GM23338 (cell line): ENCODE measurements at regions not wholly inside any gene's neighbourhood (a gene's known extent, or its start where the extent isn't known, plus 50 kb on each side); places are given as distances from the start of the nearest gene placed in this dataset.
A peak's percentile ranks its signal among the peaks of the same experiment; 100 is the strongest.

Experiments
- ATAC-seq: fragments of 200-7000 bp; cut with Tn5 transposase; 3 replicates; pipeline ENCODE4 v1.9.1; 2020
- DNase-seq: peaks from one replicate; pipeline ENCODE4 v3.0.0-alpha.2; 2015; ENCODE audit warnings: low spot score
- H2AFZ ChIP-seq: fragments of 200-600 bp; sonication (generic); 2 replicates; pipeline ENCODE4 v1.8.0; 2016; ENCODE audit warnings: antibody characterized with exemption, mild to moderate bottlenecking, moderate library complexity
- H3F3A ChIP-seq: fragments of 200-600 bp; sonication (generic); replicated peaks from 2 replicates; pipeline ENCODE4 v1.8.0; 2017; ENCODE audit warnings: antibody characterized with exemption, mixed run types, low read depth
- H3K27ac ChIP-seq: fragments of 200-600 bp; sonication (generic); 2 replicates; pipeline ENCODE4 v1.6.1; 2016; ENCODE audit warnings: low read depth
- H3K27me3 ChIP-seq: fragments of 200-600 bp; sonication (generic); 2 replicates; pipeline ENCODE4 v1.8.0; 2016; ENCODE audit warnings: mild to moderate bottlenecking, mixed run types, moderate library complexity; ENCODE audit not compliant: insufficient read depth
- H3K36me3 ChIP-seq: fragments of 200-600 bp; sonication (generic); 2 replicates; pipeline ENCODE4 v1.8.0; 2016; ENCODE audit warnings: mild to moderate bottlenecking; ENCODE audit not compliant: insufficient read depth
- H3K4me1 ChIP-seq: fragments of 200-600 bp; sonication (generic); 2 replicates; pipeline ENCODE4 v1.8.0; 2016; ENCODE audit warnings: mild to moderate bottlenecking, moderate library complexity; ENCODE audit not compliant: insufficient read depth
- H3K4me2 ChIP-seq: fragments of 200-600 bp; sonication (generic); 2 replicates; pipeline ENCODE4 v1.7.1; 2017; ENCODE audit warnings: mixed run types
- H3K4me3 ChIP-seq: fragments of 200-600 bp; sonication (generic); 2 replicates; pipeline ENCODE4 v1.6.1; 2016; ENCODE audit warnings: mixed run types
- H3K79me2 ChIP-seq: fragments of 200-600 bp; sonication (generic); replicated peaks from 2 replicates; pipeline ENCODE4 v1.8.0; 2017; ENCODE audit warnings: mild to moderate bottlenecking; ENCODE audit not compliant: insufficient read depth
- H3K9me2 ChIP-seq: fragments of 200-600 bp; sonication (generic); 2 replicates; pipeline ENCODE4 v1.8.0; 2017; ENCODE audit not compliant: insufficient read depth
- H4K20me1 ChIP-seq: fragments of 200-600 bp; sonication (generic); replicated peaks from 2 replicates; pipeline ENCODE4 v1.8.0; 2017; ENCODE audit warnings: mild to moderate bottlenecking; ENCODE audit not compliant: insufficient read depth
- H3K27ac Mint-ChIP-seq: 2 replicates; pipeline ENCODE4 v1.8.0; 2020; ENCODE audit warnings: inconsistent platforms, mild to moderate bottlenecking, moderate library complexity, mixed read lengths
- H3K27me3 Mint-ChIP-seq: 3 replicates; pipeline ENCODE4 v1.8.0; 2022; ENCODE audit warnings: low read depth, mild to moderate bottlenecking, moderate library complexity, mixed read lengths, inconsistent platforms; ENCODE audit not compliant: insufficient read depth, poor library complexity
- H3K36me3 Mint-ChIP-seq: 3 replicates; pipeline ENCODE4 v1.8.0; 2021; ENCODE audit warnings: low read depth, mild to moderate bottlenecking, inconsistent platforms, moderate library complexity, mixed read lengths
- H3K4me1 Mint-ChIP-seq: 3 replicates; pipeline ENCODE4 v1.8.0; 2020; ENCODE audit warnings: mild to moderate bottlenecking, inconsistent platforms, mixed read lengths
- H3K4me3 Mint-ChIP-seq: 3 replicates; pipeline ENCODE4 v1.8.0; 2021; ENCODE audit warnings: moderate library complexity, mild to moderate bottlenecking, inconsistent platforms, mixed read lengths
- H3K9me3 Mint-ChIP-seq: 3 replicates; pipeline ENCODE4 v1.8.0; 2020; ENCODE audit warnings: moderate library complexity, mild to moderate bottlenecking, inconsistent platforms, mixed read lengths
- CREB1 ChIP-seq: fragments of 250-450 bp; sonication (Bioruptor Pico); IDR thresholded peaks from 2 replicates; pipeline ENCODE4 v1.5.0; 2020; ENCODE audit warnings: low read depth, mild to moderate bottlenecking, moderate library complexity
- CTCF ChIP-seq, 2 experiments: fragments of 200-600 bp in 1 of 2; sonication (generic) in 1 of 2; conservative IDR thresholded peaks; 2 replicates each; pipeline versions ENCODE4 v1.5.1 to v1.6.1; 2016 to 2017; ENCODE audit warnings: antibody characterized with exemption in 2 of 2, low read depth in 2 of 2, mild to moderate bottlenecking in 2 of 2, moderate library complexity in 1 of 2
- EZH2 ChIP-seq: fragments of 200-600 bp; sonication (generic); IDR thresholded peaks from one replicate; pipeline ENCODE4 v1.8.0; 2017; ENCODE audit warnings: antibody characterized with exemption, mild to moderate bottlenecking, low read depth; ENCODE audit not compliant: unreplicated experiment
- EZH2phosphoT487 ChIP-seq: fragments of 200-600 bp; sonication (generic); IDR thresholded peaks from one replicate; pipeline ENCODE4 v1.8.1; 2018; ENCODE audit warnings: antibody characterized with exemption; ENCODE audit not compliant: unreplicated experiment
- JUNB ChIP-seq: IDR thresholded peaks from one replicate; pipeline ENCODE4 v1.6.1; 2016; ENCODE audit warnings: antibody characterized with exemption; ENCODE audit not compliant: unreplicated experiment
- NANOG ChIP-seq: IDR thresholded peaks from 2 replicates; pipeline ENCODE4 v1.6.1; 2016; ENCODE audit warnings: antibody characterized with exemption, borderline replicate concordance
- STAT1 ChIP-seq: IDR thresholded peaks from one replicate; pipeline ENCODE4 v1.6.1; 2016; ENCODE audit warnings: antibody characterized with exemption; ENCODE audit not compliant: unreplicated experiment
- ZNF114 ChIP-seq: fragments of 250-450 bp; sonication (Bioruptor Pico); IDR thresholded peaks from 2 replicates; pipeline ENCODE4 v1.5.0; 2020; ENCODE audit warnings: mild to moderate bottlenecking, moderate library complexity
- TF ChIP-seq, protein P1 (sequence below): IDR thresholded peaks from 2 replicates; pipeline ENCODE4 v1.6.1; 2016; ENCODE audit warnings: antibody characterized with exemption
- TF ChIP-seq, protein P2 (sequence below): fragments of 250-450 bp; sonication (Bioruptor Pico); IDR thresholded peaks from 2 replicates; pipeline ENCODE4 v1.5.0; 2020; ENCODE audit warnings: mild to moderate bottlenecking, moderate library complexity

DNA sequence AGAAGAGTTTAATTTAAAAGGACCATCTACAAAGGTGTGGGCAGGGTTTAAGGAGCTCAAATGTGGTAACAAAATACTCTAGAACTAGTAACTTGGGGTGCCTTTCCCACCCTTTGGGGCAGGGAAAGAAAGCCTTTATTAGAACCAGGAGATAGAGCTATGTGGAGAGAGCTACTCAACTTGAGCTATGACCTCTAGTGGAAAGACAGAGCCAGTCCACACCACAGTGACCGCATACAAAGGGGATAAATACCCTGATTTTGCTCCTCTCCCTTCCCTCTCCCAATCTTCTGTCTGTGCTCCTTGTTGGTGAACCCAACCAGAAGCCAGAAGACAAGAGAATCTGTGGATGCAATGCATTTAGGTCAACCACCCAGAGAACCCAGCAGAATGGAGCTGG, 54.4 kb upstream of the JAK1 start:
- Histone ChIP-seq H3K79me2 (no peaks in the 10 kb centered on the region), H3K36me3 (no peaks in the 10 kb centered on the region), H4K20me1 (no peaks in the 10 kb centered on the region), H3K4me3 (no peak overlapping the region), H3F3A (no peaks in the 10 kb centered on the region), H2AFZ (no peak overlapping the region), H3K27me3 (no peaks in the 10 kb centered on the region), H3K4me1 (no peaks in the 10 kb centered on the region), H3K9me2 (no peaks in the 10 kb centered on the region), H3K27ac (no peak overlapping the region), H3K4me2 (no peak overlapping the region)
- ATAC-seq: peak; percentile 97
- peak; percentile 61 for DNase-seq
- H3K4me3 Mint-ChIP-seq: no peak overlapping the region
- no peak overlapping the region for H3K27ac Mint-ChIP-seq
- peaks cover 15% of the 10 kb centered on the region; the same call in 2 of the 3 replicates for H3K4me1 Mint-ChIP-seq
- H3K27me3 Mint-ChIP-seq: peaks cover 5% of the 10 kb centered on the region
- TF ChIP-seq CTCF (conservative IDR thresholded peaks at IDR 0.05; ENCODE audit: low read depth in 2 of 2) (peak; percentile 55 to 66), EZH2phosphoT487 (no peak), STAT1 (no peak), NANOG (no peak)
- H3K36me3 Mint-ChIP-seq: peaks cover 3% of the 10 kb centered on the region; the same call in 1 of the 3 replicates
- no peaks in the 10 kb centered on the region for H3K9me3 Mint-ChIP-seq

- Histone ChIP-seq H3K36me3 (no peaks in the 10 kb centered on the region), H4K20me1 (no peaks in the 10 kb centered on the region), H3F3A (no peaks in the 10 kb centered on the region), H3K79me2 (no peaks in the 10 kb centered on the region), H3K4me3 (no peak overlapping the region), H3K4me2 (no peak overlapping the region), H3K27me3 (no peaks in the 10 kb centered on the region), H3K9me2 (no peaks in the 10 kb centered on the region), H3K4me1 (no peaks in the 10 kb centered on the region), H2AFZ (no peak overlapping the region), H3K27ac (no peak overlapping the region)
- Mint-ChIP-seq H3K9me3 (no peaks in the 10 kb centered on the region; the same call in 2 of the 3 replicates), H3K36me3 (peaks cover 3% of the 10 kb centered on the region; the same call in 1 of the 3 replicates), H3K27ac (no peak overlapping the region), H3K4me3 (no peak overlapping the region), H3K4me1 (peaks cover 24% of the 10 kb centered on the region; the same call in 2 of the 3 replicates), H3K27me3 (peaks cover 5% of the 10 kb centered on the region)
- DNase-seq (no peak), ATAC-seq (no peak)
- TF ChIP-seq, protein P1, sequence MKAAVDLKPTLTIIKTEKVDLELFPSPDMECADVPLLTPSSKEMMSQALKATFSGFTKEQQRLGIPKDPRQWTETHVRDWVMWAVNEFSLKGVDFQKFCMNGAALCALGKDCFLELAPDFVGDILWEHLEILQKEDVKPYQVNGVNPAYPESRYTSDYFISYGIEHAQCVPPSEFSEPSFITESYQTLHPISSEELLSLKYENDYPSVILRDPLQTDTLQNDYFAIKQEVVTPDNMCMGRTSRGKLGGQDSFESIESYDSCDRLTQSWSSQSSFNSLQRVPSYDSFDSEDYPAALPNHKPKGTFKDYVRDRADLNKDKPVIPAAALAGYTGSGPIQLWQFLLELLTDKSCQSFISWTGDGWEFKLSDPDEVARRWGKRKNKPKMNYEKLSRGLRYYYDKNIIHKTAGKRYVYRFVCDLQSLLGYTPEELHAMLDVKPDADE: no peak
- TF ChIP-seq CREB1 (CRISPR knock-in tag) (no peak), JUNB (no peak), ZNF114 (CRISPR knock-in tag) (no peak), EZH2 (no peak), CTCF (conservative IDR thresholded peaks at IDR 0.05; ENCODE audit: low read depth in 2 of 2) (no peak)
- TF ChIP-seq, protein P2, sequence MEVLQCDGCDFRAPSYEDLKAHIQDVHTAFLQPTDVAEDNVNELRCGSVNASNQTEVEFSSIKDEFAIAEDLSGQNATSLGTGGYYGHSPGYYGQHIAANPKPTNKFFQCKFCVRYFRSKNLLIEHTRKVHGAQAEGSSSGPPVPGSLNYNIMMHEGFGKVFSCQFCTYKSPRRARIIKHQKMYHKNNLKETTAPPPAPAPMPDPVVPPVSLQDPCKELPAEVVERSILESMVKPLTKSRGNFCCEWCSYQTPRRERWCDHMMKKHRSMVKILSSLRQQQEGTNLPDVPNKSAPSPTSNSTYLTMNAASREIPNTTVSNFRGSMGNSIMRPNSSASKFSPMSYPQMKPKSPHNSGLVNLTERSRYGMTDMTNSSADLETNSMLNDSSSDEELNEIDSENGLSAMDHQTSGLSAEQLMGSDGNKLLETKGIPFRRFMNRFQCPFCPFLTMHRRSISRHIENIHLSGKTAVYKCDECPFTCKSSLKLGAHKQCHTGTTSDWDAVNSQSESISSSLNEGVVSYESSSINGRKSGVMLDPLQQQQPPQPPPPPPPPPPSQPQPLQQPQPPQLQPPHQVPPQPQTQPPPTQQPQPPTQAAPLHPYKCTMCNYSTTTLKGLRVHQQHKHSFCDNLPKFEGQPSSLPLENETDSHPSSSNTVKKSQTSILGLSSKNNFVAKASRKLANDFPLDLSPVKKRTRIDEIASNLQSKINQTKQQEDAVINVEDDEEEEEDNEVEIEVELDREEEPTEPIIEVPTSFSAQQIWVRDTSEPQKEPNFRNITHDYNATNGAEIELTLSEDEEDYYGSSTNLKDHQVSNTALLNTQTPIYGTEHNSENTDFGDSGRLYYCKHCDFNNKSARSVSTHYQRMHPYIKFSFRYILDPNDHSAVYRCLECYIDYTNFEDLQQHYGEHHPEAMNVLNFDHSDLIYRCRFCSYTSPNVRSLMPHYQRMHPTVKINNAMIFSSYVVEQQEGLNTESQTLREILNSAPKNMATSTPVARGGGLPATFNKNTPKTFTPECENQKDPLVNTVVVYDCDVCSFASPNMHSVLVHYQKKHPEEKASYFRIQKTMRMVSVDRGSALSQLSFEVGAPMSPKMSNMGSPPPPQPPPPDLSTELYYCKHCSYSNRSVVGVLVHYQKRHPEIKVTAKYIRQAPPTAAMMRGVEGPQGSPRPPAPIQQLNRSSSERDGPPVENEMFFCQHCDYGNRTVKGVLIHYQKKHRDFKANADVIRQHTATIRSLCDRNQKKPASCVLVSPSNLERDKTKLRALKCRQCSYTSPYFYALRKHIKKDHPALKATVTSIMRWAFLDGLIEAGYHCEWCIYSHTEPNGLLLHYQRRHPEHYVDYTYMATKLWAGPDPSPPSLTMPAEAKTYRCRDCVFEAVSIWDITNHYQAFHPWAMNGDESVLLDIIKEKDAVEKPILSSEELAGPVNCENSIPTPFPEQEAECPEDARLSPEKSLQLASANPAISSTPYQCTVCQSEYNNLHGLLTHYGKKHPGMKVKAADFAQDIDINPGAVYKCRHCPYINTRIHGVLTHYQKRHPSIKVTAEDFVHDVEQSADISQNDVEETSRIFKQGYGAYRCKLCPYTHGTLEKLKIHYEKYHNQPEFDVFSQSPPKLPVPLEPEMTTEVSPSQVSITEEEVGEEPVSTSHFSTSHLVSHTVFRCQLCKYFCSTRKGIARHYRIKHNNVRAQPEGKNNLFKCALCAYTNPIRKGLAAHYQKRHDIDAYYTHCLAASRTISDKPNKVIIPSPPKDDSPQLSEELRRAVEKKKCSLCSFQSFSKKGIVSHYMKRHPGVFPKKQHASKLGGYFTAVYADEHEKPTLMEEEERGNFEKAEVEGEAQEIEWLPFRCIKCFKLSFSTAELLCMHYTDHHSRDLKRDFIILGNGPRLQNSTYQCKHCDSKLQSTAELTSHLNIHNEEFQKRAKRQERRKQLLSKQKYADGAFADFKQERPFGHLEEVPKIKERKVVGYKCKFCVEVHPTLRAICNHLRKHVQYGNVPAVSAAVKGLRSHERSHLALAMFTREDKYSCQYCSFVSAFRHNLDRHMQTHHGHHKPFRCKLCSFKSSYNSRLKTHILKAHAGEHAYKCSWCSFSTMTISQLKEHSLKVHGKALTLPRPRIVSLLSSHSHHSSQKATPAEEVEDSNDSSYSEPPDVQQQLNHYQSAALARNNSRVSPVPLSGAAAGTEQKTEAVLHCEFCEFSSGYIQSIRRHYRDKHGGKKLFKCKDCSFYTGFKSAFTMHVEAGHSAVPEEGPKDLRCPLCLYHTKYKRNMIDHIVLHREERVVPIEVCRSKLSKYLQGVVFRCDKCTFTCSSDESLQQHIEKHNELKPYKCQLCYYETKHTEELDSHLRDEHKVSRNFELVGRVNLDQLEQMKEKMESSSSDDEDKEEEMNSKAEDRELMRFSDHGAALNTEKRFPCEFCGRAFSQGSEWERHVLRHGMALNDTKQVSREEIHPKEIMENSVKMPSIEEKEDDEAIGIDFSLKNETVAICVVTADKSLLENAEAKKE (CRISPR knock-in tag): no peak
Measured at GRCh38 chr1:65021795-65022194, 55.4 kb upstream of the JAK1 start.
